A549 (cell line): ENCODE measurements at regions not wholly inside any gene's neighbourhood (a gene's known extent, or its start where the extent isn't known, plus 50 kb on each side); places are given as distances from the start of the nearest gene placed in this dataset.

Experiments
- ATAC-seq, 2 experiments: fragments of 200-7000 bp in 1 of 2; fragments of >200 bp in 1 of 2; cut with Nextera tagmentation in 1 of 2; cut with Tn5 transposase in 1 of 2; 3 replicates each; pipeline versions ENCODE4 v1.8.0 to v1.9.1; 2018 to 2020; ENCODE audit warnings: mild to moderate bottlenecking in 1 of 2, moderate library complexity in 1 of 2
- CTCF ChIA-PET: fragments of 300-600 bp; sonication (Branson Sonifier 250); formaldehyde crosslinking; extraction: SDS; loops from one replicate; lab custom pipeline; 2021; ENCODE audit warnings: antibody characterized with exemption, inconsistent platforms; lab: Yijun Ruan, JAX
- POLR2A ChIA-PET: fragments of 350-600 bp; formaldehyde crosslinking; extraction: SDS; loops from one replicate; lab custom pipeline; 2021; ENCODE audit warnings: antibody characterized with exemption, inconsistent platforms; lab: Yijun Ruan, JAX
- DNase-seq, 2 experiments: peaks; one replicate each; pipeline versions ENCODE4 v3.0.0 to v3.0.0-alpha.2; 2011 to 2016; ENCODE audit warnings: low read depth in 1 of 2, low spot score in 1 of 2
- FAIRE-seq: peaks from 2 replicates; lab custom pipeline; 2011; peaks lifted over from hg19 to GRCh38; lab: Jason Lieb, UNC
- H3K27ac ChIP-seq, 2 experiments: fragments of >200 bp; sonication (Bioruptor Twin); formaldehyde crosslinking; 3 replicates each; pipeline ENCODE4 v1.5.1; 2016 to 2017
- H3K4me1 ChIP-seq: fragments of >200 bp; sonication (Bioruptor Twin); formaldehyde crosslinking; 3 replicates; pipeline ENCODE4 v1.6.1; 2016
- H3K4me2 ChIP-seq: fragments of >200 bp; sonication (Bioruptor Twin); formaldehyde crosslinking; 3 replicates; pipeline ENCODE4 v1.6.1; 2016
- H3K4me3 ChIP-seq: fragments of >200 bp; sonication (Bioruptor Twin); formaldehyde crosslinking; 3 replicates; pipeline ENCODE4 v1.5.1; 2016
- H3K9me3 ChIP-seq: fragments of >200 bp; sonication (Bioruptor Twin); formaldehyde crosslinking; 3 replicates; pipeline ENCODE4 v1.6.1; 2016
- CBX8 ChIP-seq: fragments of 200-600 bp; sonication (generic); IDR thresholded peaks from 2 replicates; pipeline ENCODE4 v1.6.1; 2016
- CEBPB ChIP-seq, 2 experiments: fragments of >200 bp in 1 of 2; sonication (Bioruptor Twin) in 1 of 2; formaldehyde crosslinking in 1 of 2; IDR thresholded peaks; 2 replicates each; pipeline ENCODE4 v1.6.1; 2012 to 2016
- EP300 ChIP-seq, 2 experiments: fragments of >200 bp; sonication (Bioruptor Twin); formaldehyde crosslinking; IDR thresholded peaks; 2 replicates in 1 of 2; 3 replicates in 1 of 2; pipeline ENCODE4 v1.6.1; 2016 to 2017
- FOSL2 ChIP-seq, 2 experiments: fragments of 450-650 bp in 1 of 2; fragments of >200 bp in 1 of 2; sonication (Bioruptor Twin) in 1 of 2; formaldehyde crosslinking; IDR thresholded peaks; 2 replicates each; pipeline versions ENCODE4 v1.5.0 to v1.6.1; 2016 to 2020; ENCODE audit warnings: mild to moderate bottlenecking in 1 of 2, moderate library complexity in 1 of 2
- HES2 ChIP-seq: fragments of >200 bp; sonication (Bioruptor Twin); formaldehyde crosslinking; IDR thresholded peaks from 2 replicates; pipeline ENCODE4 v1.6.1; 2016
- HOXA7 ChIP-seq: fragments of 250-450 bp; sonication (Bioruptor Pico); IDR thresholded peaks from 2 replicates; pipeline ENCODE4 v1.5.0; 2020; ENCODE audit warnings: mild to moderate bottlenecking, moderate library complexity
- KDM1A ChIP-seq: fragments of 200-600 bp; sonication (generic); IDR thresholded peaks from 2 replicates; pipeline ENCODE4 v1.6.1; 2016; ENCODE audit warnings: low read depth, mild to moderate bottlenecking
- MAFK ChIP-seq: fragments of 450-650 bp; IDR thresholded peaks from 2 replicates; pipeline ENCODE4 v1.6.1; 2014; ENCODE audit not compliant: partially characterized antibody
- MAZ ChIP-seq: fragments of 150-350 bp; IDR thresholded peaks from 2 replicates; pipeline ENCODE4 v1.6.1; 2014; ENCODE audit warnings: antibody characterized with exemption, low read depth, low read length, borderline replicate concordance
- NFE2L2 ChIP-seq: fragments of 150-350 bp; conservative IDR thresholded peaks from 2 replicates; pipeline ENCODE4 v1.6.1; 2014; ENCODE audit warnings: low read length
- RFX5 ChIP-seq: fragments of 450-650 bp; IDR thresholded peaks from 2 replicates; pipeline ENCODE4 v1.7.1; 2014; ENCODE audit warnings: antibody characterized with exemption, mild to moderate bottlenecking, moderate library complexity
- USF2 ChIP-seq: fragments of 450-650 bp; IDR thresholded peaks from 2 replicates; pipeline ENCODE4 v1.6.1; 2014; ENCODE audit warnings: antibody characterized with exemption
- ZNF302 ChIP-seq: fragments of 250-450 bp; sonication (Bioruptor Pico); IDR thresholded peaks from 2 replicates; pipeline ENCODE4 v1.9.0; 2021; ENCODE audit warnings: inconsistent platforms, mild to moderate bottlenecking, moderate library complexity
- WGBS: methylation state at CpG from one replicate; pipeline ENCODE4 v1.1.6; 2017; ENCODE audit errors: missing lambda C conversion rate; 5-methylcytosine and 5-hydroxymethylcytosine counted together
- TF ChIP-seq, protein P1 (sequence below): fragments of >200 bp; sonication (Bioruptor Twin); formaldehyde crosslinking; IDR thresholded peaks from 3 replicates; pipeline ENCODE4 v1.5.1; 2016

DNA sequence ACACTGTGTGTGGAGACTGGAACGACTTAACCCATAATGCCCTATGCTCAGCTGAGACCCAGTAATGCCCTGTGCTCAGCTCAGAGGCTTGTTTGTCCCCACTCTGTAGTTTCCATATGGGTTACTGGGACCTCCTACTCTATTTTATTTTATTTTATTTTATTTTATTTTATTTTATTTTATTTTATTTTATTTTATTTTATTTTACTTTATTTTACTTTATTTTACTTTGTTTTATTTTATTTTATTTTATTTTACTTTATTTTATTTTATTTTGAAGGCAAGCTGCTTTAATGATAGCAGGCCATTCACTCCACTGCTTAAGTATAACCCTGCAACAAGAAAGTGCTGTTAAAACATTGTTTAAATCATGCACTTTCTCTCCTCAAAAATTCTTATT, 603.4 kb upstream of the JAG1 start:
- no peak overlapping the region for H3K4me3 ChIP-seq
- FAIRE-seq (no peak), ATAC-seq (no peak)
- CTCF ChIA-PET = interaction anchor here (0.7 to 1.5 kb wide), 3 partner anchors 9 to 603 kb away, joined by 3 to 4 read pairs (median 3); partner anchors contain the start of gene JAG1
- H3K27ac ChIP-seq = peak overlapping the region in 1 of 2 experiments; percentile 8; a peak in 1 of 6 replicates
- no peak for TF ChIP-seq RFX5
- TF ChIP-seq CEBPB (IDR thresholded peaks at IDR 0.05) = no peak
- TF ChIP-seq HOXA7 (CRISPR knock-in tag) = no peak
- no peak for TF ChIP-seq HES2
- no peak for TF ChIP-seq CBX8
- TF ChIP-seq, all 56 proteins: peak for 0
- H3K9me3 ChIP-seq = peaks cover 6% of the 10 kb centered on the region; the same call in 1 of the 3 replicates
- peaks cover 18% of the 10 kb centered on the region for H3K4me1 ChIP-seq
- WGBS = 90% methylated on average over 1 of the region's 1 CpG
- POLR2A ChIA-PET = no interaction called here
- DNase-seq = no peak
- H3K4me2 ChIP-seq = no peak overlapping the region

DNA sequence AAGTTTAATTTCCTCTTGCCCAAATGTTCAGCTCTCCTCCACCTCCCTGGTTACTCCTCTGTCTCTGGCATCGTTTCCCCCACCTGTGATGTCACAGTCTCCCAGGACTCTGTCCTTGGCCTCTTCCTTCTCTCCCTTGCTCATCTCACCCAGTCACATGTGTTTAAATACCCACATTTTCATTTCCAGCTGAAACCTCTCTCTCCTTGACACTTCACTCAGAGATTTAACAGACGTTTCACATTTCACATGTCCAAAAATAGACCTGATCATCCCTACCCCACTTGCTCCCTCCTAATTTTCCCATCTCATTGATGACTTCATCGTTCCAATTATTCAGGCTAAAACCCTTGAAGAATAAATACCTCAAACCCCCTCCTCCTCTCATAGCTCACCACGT, 604.1 kb upstream of the JAG1 start:
- WGBS = 83% methylated on average over 4 of the region's 4 CpGs
- H3K27ac ChIP-seq = peak overlapping the region in 1 of 2 experiments; percentile 24; a peak in 1 of 6 replicates
- ATAC-seq (no peak), FAIRE-seq (no peak), DNase-seq (no peak)
- H3K9me3 ChIP-seq = peaks cover 6% of the 10 kb centered on the region; the same call in 1 of the 3 replicates
- ChIA-PET POLR2A (interaction anchor here (0.6 kb wide), 1 partner anchor 1062 kb away, joined by 3 read pairs; no protein-coding TSS in a partner anchor), CTCF (interaction anchor here (0.7 to 1.5 kb wide), 5 partner anchors 12 to 1299 kb away, joined by 3 to 4 read pairs (median 3); partner anchors contain the start of gene JAG1)
- no peak for TF ChIP-seq USF2
- TF ChIP-seq FOSL2 (IDR thresholded peaks at IDR 0.05) = no peak
- TF ChIP-seq FOSL2 (CRISPR knock-in tag; IDR thresholded peaks at IDR 0.05) = no peak
- no peak for TF ChIP-seq MAFK
- no peak for TF ChIP-seq MAZ
- no peak overlapping the region for H3K4me3 ChIP-seq
- H3K4me2 ChIP-seq = no peak overlapping the region
- H3K4me1 ChIP-seq = peaks cover 18% of the 10 kb centered on the region

- peaks cover 12% of the 10 kb centered on the region for H3K4me1 ChIP-seq
- WGBS = 86% methylated on average over 2 of the region's 2 CpGs
- no peak overlapping the region for H3K4me3 ChIP-seq
- peaks cover 6% of the 10 kb centered on the region; the same call in 1 of the 3 replicates for H3K9me3 ChIP-seq
- no peak for ATAC-seq
- no peak for DNase-seq
- TF ChIP-seq, protein P1, sequence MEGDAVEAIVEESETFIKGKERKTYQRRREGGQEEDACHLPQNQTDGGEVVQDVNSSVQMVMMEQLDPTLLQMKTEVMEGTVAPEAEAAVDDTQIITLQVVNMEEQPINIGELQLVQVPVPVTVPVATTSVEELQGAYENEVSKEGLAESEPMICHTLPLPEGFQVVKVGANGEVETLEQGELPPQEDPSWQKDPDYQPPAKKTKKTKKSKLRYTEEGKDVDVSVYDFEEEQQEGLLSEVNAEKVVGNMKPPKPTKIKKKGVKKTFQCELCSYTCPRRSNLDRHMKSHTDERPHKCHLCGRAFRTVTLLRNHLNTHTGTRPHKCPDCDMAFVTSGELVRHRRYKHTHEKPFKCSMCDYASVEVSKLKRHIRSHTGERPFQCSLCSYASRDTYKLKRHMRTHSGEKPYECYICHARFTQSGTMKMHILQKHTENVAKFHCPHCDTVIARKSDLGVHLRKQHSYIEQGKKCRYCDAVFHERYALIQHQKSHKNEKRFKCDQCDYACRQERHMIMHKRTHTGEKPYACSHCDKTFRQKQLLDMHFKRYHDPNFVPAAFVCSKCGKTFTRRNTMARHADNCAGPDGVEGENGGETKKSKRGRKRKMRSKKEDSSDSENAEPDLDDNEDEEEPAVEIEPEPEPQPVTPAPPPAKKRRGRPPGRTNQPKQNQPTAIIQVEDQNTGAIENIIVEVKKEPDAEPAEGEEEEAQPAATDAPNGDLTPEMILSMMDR = no peak
- TF ChIP-seq NFE2L2 (peak; percentile 63), KDM1A (no peak), ZNF302 (no peak)
- POLR2A ChIA-PET = interaction anchor here (0.6 kb wide), 1 partner anchor 1062 kb away, joined by 3 read pairs; no protein-coding TSS in a partner anchor
- CTCF ChIA-PET = interaction anchor here (0.9 to 1.2 kb wide), 3 partner anchors 11 to 1300 kb away, joined by 3 read pairs; no protein-coding TSS in a partner anchor
- H3K27ac ChIP-seq = no peak overlapping the region
- FAIRE-seq = no peak
- H3K4me2 ChIP-seq = no peak overlapping the region
Observed at GRCh38 chr20:11278461-11278860, 604.7 kb upstream of the JAG1 start.

GRCh38 chr20:11281240-11281639, 607.4 kb upstream of the JAG1 start:
- CTCF ChIA-PET = interaction anchor here (1.5 to 1.7 kb wide), 2 partner anchors 40 to 263 kb away, joined by 4 read pairs; no protein-coding TSS in a partner anchor
- 92% methylated on average over 3 of the region's 3 CpGs for WGBS
- H3K27ac ChIP-seq = no peak overlapping the region
- POLR2A ChIA-PET = no interaction called here
- TF ChIP-seq EP300 (IDR thresholded peaks at IDR 0.05) (no peak), MAFK (peak; percentile 89)
- TF ChIP-seq, all 56 proteins: peak for 1
- H3K4me3 ChIP-seq = no peak overlapping the region
- no peaks in the 10 kb centered on the region for H3K4me1 ChIP-seq
- H3K4me2 ChIP-seq = no peak overlapping the region
- DNase-seq (no peak), FAIRE-seq (peak; percentile 73), ATAC-seq (no peak)
- H3K9me3 ChIP-seq = peaks cover 6% of the 10 kb centered on the region; the same call in 1 of the 3 replicates
